Smooth muscle cell (in vitro differentiated cells): ENCODE measurements at regions not wholly inside any gene's neighbourhood (a gene's known extent, or its start where the extent isn't known, plus 50 kb on each side); places are given as distances from the start of the nearest gene placed in this dataset.

Source experiments
- DNase-seq: peaks from one replicate; lab custom pipeline; 2025; ENCODE audit not compliant: unreplicated experiment; lab: John Stamatoyannopoulos, UW
- H2AFZ ChIP-seq: fragments of 200-600 bp; sonication (generic); 2 replicates; pipeline ENCODE4 v1.6.0; 2016; ENCODE audit warnings: antibody characterized with exemption, low read depth, mild to moderate bottlenecking
- H3F3A ChIP-seq: fragments of 200-600 bp; sonication (generic); 2 replicates; pipeline ENCODE4 v1.6.0; 2017; ENCODE audit warnings: antibody characterized with exemption, low read depth
- H3K27ac ChIP-seq: fragments of 200-600 bp; sonication (generic); 2 replicates; pipeline ENCODE4 v1.5.1; 2016; ENCODE audit warnings: low read depth, mild to moderate bottlenecking
- H3K27me3 ChIP-seq: fragments of 200-600 bp; sonication (generic); 2 replicates; pipeline ENCODE4 v1.6.1; 2016; ENCODE audit warnings: low read depth, mild to moderate bottlenecking
- H3K36me3 ChIP-seq: fragments of 200-600 bp; sonication (generic); 2 replicates; pipeline ENCODE4 v1.5.1; 2016; ENCODE audit warnings: low read depth
- H3K4me1 ChIP-seq: fragments of 200-600 bp; sonication (generic); 2 replicates; pipeline ENCODE4 v1.5.1; 2016; ENCODE audit warnings: low read depth
- H3K4me2 ChIP-seq: fragments of 200-600 bp; sonication (generic); 2 replicates; pipeline ENCODE4 v1.6.0; 2016; ENCODE audit warnings: mild to moderate bottlenecking
- H3K4me3 ChIP-seq: fragments of 200-600 bp; sonication (generic); 2 replicates; pipeline ENCODE4 v1.5.1; 2016; ENCODE audit warnings: mild to moderate bottlenecking
- H3K79me2 ChIP-seq: fragments of 200-600 bp; sonication (generic); 2 replicates; pipeline ENCODE4 v1.6.0; 2016; ENCODE audit warnings: low read depth, mild to moderate bottlenecking
- H3K9ac ChIP-seq: fragments of 200-600 bp; sonication (generic); 2 replicates; pipeline ENCODE4 v1.6.0; 2016; ENCODE audit warnings: low read depth
- H3K9me3 ChIP-seq: fragments of 200-600 bp; sonication (generic); replicated peaks from 2 replicates; pipeline ENCODE4 v1.5.1; 2016; ENCODE audit warnings: low read depth
- H4K20me1 ChIP-seq: fragments of 200-600 bp; sonication (generic); 2 replicates; pipeline ENCODE4 v1.6.0; 2016; ENCODE audit warnings: low read depth
- WGBS: methylation state at CpG from one replicate; pipeline ENCODE4 v1.1.7; 2016; ENCODE audit warnings: low lambda C conversion rate; 5-methylcytosine and 5-hydroxymethylcytosine counted together
- TF ChIP-seq, protein P1 (sequence below): fragments of 200-600 bp; sonication (generic); IDR thresholded peaks from 2 replicates; pipeline ENCODE4 v1.5.1; 2017; ENCODE audit warnings: borderline replicate concordance, mild to moderate bottlenecking, antibody characterized with exemption; ENCODE audit not compliant: insufficient read depth, poor library complexity, severe bottlenecking

DNA sequence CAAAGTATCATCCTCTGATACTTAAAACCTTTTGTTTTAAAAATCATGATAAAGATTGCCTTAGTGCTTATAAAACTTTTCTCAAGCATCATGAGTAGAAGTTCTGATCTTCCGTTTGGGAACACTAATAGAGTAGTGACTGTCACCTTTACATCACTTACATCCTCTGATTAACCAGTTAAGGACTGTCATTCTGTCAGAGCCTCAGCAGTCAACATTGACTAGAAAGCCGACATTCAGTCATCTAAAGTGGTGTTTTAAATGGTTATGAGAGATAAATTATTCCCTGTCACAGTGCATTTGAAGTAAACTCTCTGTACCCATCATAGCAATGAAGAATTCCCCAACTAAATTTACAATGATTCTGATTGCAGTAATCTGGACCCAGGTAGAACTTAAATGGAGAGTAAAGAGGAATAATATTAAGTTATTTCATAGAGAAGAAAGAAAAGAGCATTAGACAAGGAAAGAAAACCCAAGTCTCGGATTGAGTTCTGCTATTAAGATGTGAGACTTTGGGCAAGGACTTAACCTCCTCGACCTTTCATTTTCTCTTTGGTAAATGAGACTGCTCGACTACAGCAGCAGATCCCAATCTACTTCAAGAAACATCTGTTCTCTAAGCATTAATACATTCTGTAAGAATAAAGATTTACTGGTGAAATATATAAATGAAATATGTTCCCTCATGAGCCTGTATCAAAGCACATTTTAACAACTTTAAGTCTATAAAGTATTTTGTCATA is 563.9 kb upstream of the LMO3 start:
- no peak overlapping the region for H3K27ac ChIP-seq
- no peaks in the 10 kb centered on the region for H3K36me3 ChIP-seq
- TF ChIP-seq, protein P1, sequence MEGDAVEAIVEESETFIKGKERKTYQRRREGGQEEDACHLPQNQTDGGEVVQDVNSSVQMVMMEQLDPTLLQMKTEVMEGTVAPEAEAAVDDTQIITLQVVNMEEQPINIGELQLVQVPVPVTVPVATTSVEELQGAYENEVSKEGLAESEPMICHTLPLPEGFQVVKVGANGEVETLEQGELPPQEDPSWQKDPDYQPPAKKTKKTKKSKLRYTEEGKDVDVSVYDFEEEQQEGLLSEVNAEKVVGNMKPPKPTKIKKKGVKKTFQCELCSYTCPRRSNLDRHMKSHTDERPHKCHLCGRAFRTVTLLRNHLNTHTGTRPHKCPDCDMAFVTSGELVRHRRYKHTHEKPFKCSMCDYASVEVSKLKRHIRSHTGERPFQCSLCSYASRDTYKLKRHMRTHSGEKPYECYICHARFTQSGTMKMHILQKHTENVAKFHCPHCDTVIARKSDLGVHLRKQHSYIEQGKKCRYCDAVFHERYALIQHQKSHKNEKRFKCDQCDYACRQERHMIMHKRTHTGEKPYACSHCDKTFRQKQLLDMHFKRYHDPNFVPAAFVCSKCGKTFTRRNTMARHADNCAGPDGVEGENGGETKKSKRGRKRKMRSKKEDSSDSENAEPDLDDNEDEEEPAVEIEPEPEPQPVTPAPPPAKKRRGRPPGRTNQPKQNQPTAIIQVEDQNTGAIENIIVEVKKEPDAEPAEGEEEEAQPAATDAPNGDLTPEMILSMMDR, result no peak
- H3K9ac ChIP-seq, result no peak overlapping the region
- H3K4me3 ChIP-seq, result no peak overlapping the region
- no peaks in the 10 kb centered on the region for H3F3A ChIP-seq
- WGBS, result 76% methylated on average over 5 of the region's 5 CpGs
- no peak overlapping the region for H3K4me2 ChIP-seq
- no peaks in the 10 kb centered on the region for H3K79me2 ChIP-seq
- peaks cover 8% of the 10 kb centered on the region for H3K4me1 ChIP-seq
- no peaks in the 10 kb centered on the region for H3K27me3 ChIP-seq
- H3K9me3 ChIP-seq, result no peaks in the 10 kb centered on the region
- H4K20me1 ChIP-seq, result no peaks in the 10 kb centered on the region
- DNase-seq, result no peak
- no peak overlapping the region for H2AFZ ChIP-seq

DNA sequence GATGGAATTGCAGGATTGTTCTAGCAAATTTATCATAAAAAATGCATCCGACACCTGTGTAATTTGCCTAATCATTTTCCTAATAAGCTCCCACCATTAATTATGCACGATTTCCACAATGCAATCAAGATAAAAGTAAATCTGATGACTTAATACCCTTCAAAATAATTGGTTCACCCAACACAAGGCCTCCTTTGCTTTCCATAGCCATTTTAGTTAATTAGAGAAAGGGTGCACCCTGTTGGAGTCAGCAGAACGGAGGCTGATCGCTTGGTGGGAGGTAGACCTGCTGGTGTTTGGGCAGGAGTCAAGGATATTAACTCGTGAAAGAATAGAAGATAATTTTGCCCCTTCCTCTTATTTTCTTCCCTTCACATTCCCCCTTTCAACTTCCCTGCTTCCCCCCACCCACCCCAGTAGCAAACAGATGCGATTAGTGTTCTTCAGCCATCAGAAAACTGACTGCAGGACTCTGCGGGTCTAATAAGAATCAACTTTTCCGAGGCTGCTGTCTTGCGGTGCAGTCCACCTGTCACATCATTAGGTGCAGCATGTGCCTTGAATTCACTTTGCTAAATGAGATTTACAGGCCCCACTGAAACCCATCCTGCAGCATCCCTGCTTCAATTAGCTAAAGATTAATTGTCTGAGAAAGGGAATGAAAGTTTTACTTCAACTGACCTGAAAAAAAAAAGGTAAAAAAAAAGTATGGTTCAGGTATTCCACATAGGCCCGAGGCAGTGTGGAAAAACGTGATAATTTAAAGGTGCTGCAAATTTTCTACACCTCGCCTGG is 553.7 kb upstream of the LMO3 start:
- Histone ChIP-seq H3K4me2 (no peak overlapping the region), H3K79me2 (no peaks in the 10 kb centered on the region), H3K4me1 (no peaks in the 10 kb centered on the region), H2AFZ (no peak overlapping the region), H3K9ac (no peak overlapping the region), H3K36me3 (no peaks in the 10 kb centered on the region), H3K9me3 (no peaks in the 10 kb centered on the region), H3K4me3 (no peak overlapping the region), H3F3A (no peaks in the 10 kb centered on the region), H3K27ac (no peak overlapping the region), H4K20me1 (no peaks in the 10 kb centered on the region), H3K27me3 (no peaks in the 10 kb centered on the region)
- WGBS, result 79% methylated on average over 12 of the region's 12 CpGs
- TF ChIP-seq, protein P1, result no peak
- no peak for DNase-seq

DNA sequence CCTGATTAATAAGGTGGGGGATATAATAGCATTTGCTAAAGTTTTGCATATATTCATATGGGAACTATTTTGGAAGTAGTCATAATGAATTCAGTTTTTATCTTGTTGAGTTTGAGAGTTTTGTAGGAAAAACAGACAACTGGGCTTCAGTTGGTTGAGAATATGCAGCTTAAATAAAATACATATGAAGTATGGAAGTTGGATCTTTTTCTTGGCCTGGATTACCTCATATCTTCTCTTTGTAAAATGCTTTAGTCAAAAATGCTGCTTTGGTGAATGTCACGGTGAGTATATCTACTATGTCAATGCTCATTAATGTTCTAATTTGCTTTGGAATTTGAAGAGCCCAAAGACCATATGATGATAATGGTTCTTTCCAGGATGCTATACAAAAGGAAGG is 552.2 kb upstream of the LMO3 start:
- H3K27me3 ChIP-seq, result no peaks in the 10 kb centered on the region
- H3F3A ChIP-seq, result no peaks in the 10 kb centered on the region
- H3K36me3 ChIP-seq, result no peaks in the 10 kb centered on the region
- DNase-seq, result no peak
- H3K79me2 ChIP-seq, result no peaks in the 10 kb centered on the region
- H2AFZ ChIP-seq, result no peak overlapping the region
- H4K20me1 ChIP-seq, result no peaks in the 10 kb centered on the region
- 88% methylated on average over 1 of the region's 1 CpG for WGBS
- no peak overlapping the region for H3K27ac ChIP-seq
- no peak overlapping the region for H3K4me2 ChIP-seq
- no peaks in the 10 kb centered on the region for H3K4me1 ChIP-seq
- H3K9ac ChIP-seq, result no peak overlapping the region
- no peak overlapping the region for H3K4me3 ChIP-seq
- H3K9me3 ChIP-seq, result no peaks in the 10 kb centered on the region
- TF ChIP-seq, protein P1, result no peak

DNA sequence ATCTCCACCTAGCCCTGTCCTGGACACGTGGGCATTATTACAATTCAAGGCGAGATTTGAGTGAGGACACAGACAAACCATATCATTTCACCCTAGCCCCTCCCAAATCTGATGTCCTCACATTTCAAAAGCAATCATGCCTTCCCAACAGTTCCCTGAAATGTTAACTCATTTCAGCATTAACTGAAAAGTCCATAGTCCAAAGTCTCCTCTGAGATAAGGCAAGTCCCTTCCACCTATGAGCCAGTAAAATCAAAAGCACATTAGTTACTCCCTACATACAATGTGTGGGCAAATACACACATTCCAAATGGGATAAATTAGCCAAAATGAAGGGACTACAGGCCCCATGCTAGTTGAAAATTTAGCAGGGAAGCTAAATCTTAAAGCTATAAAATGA is 546.0 kb upstream of the LMO3 start:
- 90% methylated on average over 2 of the region's 2 CpGs for WGBS

More for the DNA sequence above, 546.0 kb upstream of the LMO3 start:
- Histone ChIP-seq H3F3A (no peaks in the 10 kb centered on the region), H3K9ac (no peak overlapping the region), H3K4me1 (no peaks in the 10 kb centered on the region), H3K9me3 (no peaks in the 10 kb centered on the region), H3K36me3 (no peaks in the 10 kb centered on the region), H4K20me1 (no peaks in the 10 kb centered on the region), H3K4me3 (no peak overlapping the region), H2AFZ (no peak overlapping the region), H3K27ac (no peak overlapping the region), H3K4me2 (no peak overlapping the region), H3K79me2 (no peaks in the 10 kb centered on the region), H3K27me3 (no peaks in the 10 kb centered on the region)
- DNase-seq, result no peak
- TF ChIP-seq, protein P1, result no peak
